AG04450 (cell line): ENCODE measurements at regions not wholly inside any gene's neighbourhood (a gene's known extent, or its start where the extent isn't known, plus 50 kb on each side); places are given as distances from the start of the nearest gene placed in this dataset.

ENCODE experiments used
- CTCF ChIA-PET: fragments of 300-600, 350-600 bp; formaldehyde crosslinking; extraction: SDS; loops from one replicate; lab custom pipeline; 2022; ENCODE audit warnings: antibody characterized with exemption, inconsistent platforms; lab: Charles Lee
- POLR2A ChIA-PET: fragments of 350-600 bp; formaldehyde crosslinking; extraction: SDS; loops from one replicate; lab custom pipeline; 2021; ENCODE audit warnings: antibody characterized with exemption, inconsistent platforms; lab: Yijun Ruan, JAX
- DNase-seq: peaks from one replicate; pipeline ENCODE4 v3.0.0-alpha.2; 2011; ENCODE audit warnings: low read depth, low spot score
- H3K27ac ChIP-seq: one replicate; pipeline ENCODE4 v1.5.1; 2012; ENCODE audit warnings: low read depth, low read length, control low read depth
- H3K27me3 ChIP-seq: one replicate; pipeline ENCODE4 v1.6.0; 2012; ENCODE audit warnings: low read length; ENCODE audit not compliant: control insufficient read depth, insufficient read depth
- H3K4me3 ChIP-seq: 2 replicates; pipeline ENCODE4 v1.5.1; 2011; ENCODE audit warnings: mild to moderate bottlenecking, low read depth, low read length, control low read depth
- H3K9me3 ChIP-seq: 2 replicates; pipeline ENCODE4 v1.5.1; 2012; ENCODE audit warnings: low read length; ENCODE audit not compliant: control insufficient read depth, insufficient read depth
- CTCF ChIP-seq: IDR thresholded peaks from 2 replicates; pipeline ENCODE4 v1.5.1; 2011; ENCODE audit warnings: low read depth, low read length, control low read depth, inconsistent platforms

GRCh38 chr3:3503411-3503810, 295.8 kb upstream of the LRRN1 start:
- TF ChIP-seq CTCF: no peak
- H3K9me3 ChIP-seq: peaks cover 12% of the 10 kb centered on the region; the same call in 1 of the 2 replicates
- H3K4me3 ChIP-seq: no peak overlapping the region
- no peak for DNase-seq
- no peak overlapping the region for H3K27ac ChIP-seq
- ChIA-PET POLR2A (no interaction called here), CTCF (no interaction called here)
- H3K27me3 ChIP-seq: no peaks in the 10 kb centered on the region

GRCh38 chr3:3499987-3500386, 299.2 kb upstream of the LRRN1 start:
- CTCF ChIA-PET: no interaction called here
- TF ChIP-seq CTCF: no peak
- Histone ChIP-seq H3K27me3 (no peaks in the 10 kb centered on the region), H3K4me3 (no peak overlapping the region), H3K27ac (no peak overlapping the region), H3K9me3 (peaks cover 9% of the 10 kb centered on the region; the same call in 1 of the 2 replicates)
- DNase-seq: no peak
- POLR2A ChIA-PET: no interaction called here

- H3K27ac ChIP-seq: no peak overlapping the region
- H3K4me3 ChIP-seq: no peak overlapping the region
- no peak for TF ChIP-seq CTCF
- no peaks in the 10 kb centered on the region for H3K27me3 ChIP-seq
- H3K9me3 ChIP-seq: peaks cover 12% of the 10 kb centered on the region; the same call in 1 of the 2 replicates
- ChIA-PET POLR2A (no interaction called here), CTCF (no interaction called here)
- DNase-seq: no peak
Measured at GRCh38 chr3:3499012-3499562, 300.1 kb upstream of the LRRN1 start.

- ChIA-PET POLR2A (no interaction called here), CTCF (no interaction called here)
- TF ChIP-seq CTCF: no peak
- Histone ChIP-seq H3K27ac (no peak overlapping the region), H3K9me3 (peaks cover 3% of the 10 kb centered on the region; the same call in 1 of the 2 replicates), H3K27me3 (no peaks in the 10 kb centered on the region), H3K4me3 (no peak overlapping the region)
- no peak for DNase-seq
Measured at GRCh38 chr3:3495611-3496010, 303.6 kb upstream of the LRRN1 start.

GRCh38 chr3:3476669-3477068, 297.2 kb upstream of the CRBN start:
- Histone ChIP-seq H3K4me3 (no peak overlapping the region), H3K27ac (no peak overlapping the region), H3K9me3 (no peaks in the 10 kb centered on the region; the same call in 1 of the 2 replicates), H3K27me3 (no peaks in the 10 kb centered on the region)
- CTCF ChIA-PET: no interaction called here
- no peak for DNase-seq
- no peak for TF ChIP-seq CTCF
- POLR2A ChIA-PET: no interaction called here
